ENCODE measurements at regions not wholly inside any gene's neighbourhood (a gene's known extent, or its start where the extent isn't known, plus 50 kb on each side); places are given as distances from the start of the nearest gene placed in this dataset.

DNA sequence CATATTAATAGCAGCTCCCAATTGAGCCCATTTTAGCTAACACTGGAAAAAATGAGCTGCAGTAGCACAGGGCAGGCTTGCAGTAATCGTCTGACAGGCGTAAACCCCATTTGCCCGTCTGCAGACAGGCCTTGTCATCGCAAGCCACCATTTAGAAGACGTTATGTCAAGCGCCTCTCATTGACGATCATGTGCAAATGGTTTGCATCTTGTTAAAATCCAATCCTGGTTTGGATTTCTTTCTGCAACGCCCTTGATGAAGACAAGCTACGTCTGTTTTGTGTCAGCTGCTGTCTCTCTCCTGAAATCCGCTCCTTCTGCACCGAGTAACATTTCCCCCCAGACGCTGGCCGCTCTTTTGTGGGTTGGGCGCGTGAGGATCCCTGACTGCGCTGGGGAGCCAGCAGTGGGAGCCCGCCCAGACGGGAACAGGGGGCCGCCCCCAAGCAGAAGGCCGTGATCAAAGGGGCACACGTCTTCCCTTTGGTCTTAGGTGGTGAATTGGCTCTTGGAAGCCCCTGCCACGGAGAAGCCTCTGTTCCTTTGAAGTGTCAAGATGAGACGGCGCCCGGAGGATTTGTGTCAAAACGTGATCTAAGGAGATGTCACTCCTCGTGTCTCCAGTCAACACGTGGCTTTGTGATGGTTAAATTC lies 84.2 kb upstream of the GPC1 start:
- TF ChIP-seq, protein P1, sequence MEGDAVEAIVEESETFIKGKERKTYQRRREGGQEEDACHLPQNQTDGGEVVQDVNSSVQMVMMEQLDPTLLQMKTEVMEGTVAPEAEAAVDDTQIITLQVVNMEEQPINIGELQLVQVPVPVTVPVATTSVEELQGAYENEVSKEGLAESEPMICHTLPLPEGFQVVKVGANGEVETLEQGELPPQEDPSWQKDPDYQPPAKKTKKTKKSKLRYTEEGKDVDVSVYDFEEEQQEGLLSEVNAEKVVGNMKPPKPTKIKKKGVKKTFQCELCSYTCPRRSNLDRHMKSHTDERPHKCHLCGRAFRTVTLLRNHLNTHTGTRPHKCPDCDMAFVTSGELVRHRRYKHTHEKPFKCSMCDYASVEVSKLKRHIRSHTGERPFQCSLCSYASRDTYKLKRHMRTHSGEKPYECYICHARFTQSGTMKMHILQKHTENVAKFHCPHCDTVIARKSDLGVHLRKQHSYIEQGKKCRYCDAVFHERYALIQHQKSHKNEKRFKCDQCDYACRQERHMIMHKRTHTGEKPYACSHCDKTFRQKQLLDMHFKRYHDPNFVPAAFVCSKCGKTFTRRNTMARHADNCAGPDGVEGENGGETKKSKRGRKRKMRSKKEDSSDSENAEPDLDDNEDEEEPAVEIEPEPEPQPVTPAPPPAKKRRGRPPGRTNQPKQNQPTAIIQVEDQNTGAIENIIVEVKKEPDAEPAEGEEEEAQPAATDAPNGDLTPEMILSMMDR (IDR thresholded peaks at IDR 0.05) = no peak
- no peak for TF ChIP-seq ZFX (IDR thresholded peaks at IDR 0.05; ENCODE audit: borderline replicate concordance)

All from 22Rv1 (cell line).